H1 (cell line): ENCODE measurements at regions not wholly inside any gene's neighbourhood (a gene's known extent, or its start where the extent isn't known, plus 50 kb on each side); places are given as distances from the start of the nearest gene placed in this dataset.

Source experiments
- CTCF ChIA-PET: fragments of 300-600 bp; sonication (Branson Sonifier 250); formaldehyde crosslinking; loops from one replicate; lab custom pipeline; 2021; ENCODE audit not compliant: partially characterized antibody; lab: Charles Lee
- POLR2A ChIA-PET: fragments of 300-600 bp; sonication (Branson Sonifier 250); formaldehyde crosslinking; loops from one replicate; lab custom pipeline; 2021; ENCODE audit warnings: inconsistent platforms; ENCODE audit not compliant: partially characterized antibody; lab: Charles Lee
- DNase-seq, 2 experiments: peaks; one replicate each; pipeline versions ENCODE4 v3.0.0 to v3.0.0-alpha.2; 2010 to 2022; ENCODE audit warnings: low spot score in 2 of 2, low read depth in 1 of 2, mixed read lengths in 1 of 2
- FAIRE-seq: peaks from 2 replicates; lab custom pipeline; 2011; peaks lifted over from hg19 to GRCh38; lab: Jason Lieb, UNC
- H2AFZ ChIP-seq: 2 replicates; pipeline ENCODE4 v1.8.1; 2012; ENCODE audit warnings: low read length, inconsistent platforms
- H2AK5ac ChIP-seq: 2 replicates; pipeline ENCODE4 v1.6.1; 2013; ENCODE audit warnings: low read depth, low read length
- H2BK120ac ChIP-seq: replicated peaks from 2 replicates; pipeline ENCODE3; 2013; ENCODE audit warnings: low read depth, low read length, inconsistent platforms
- H2BK12ac ChIP-seq: 2 replicates; pipeline ENCODE4 v1.6.1; 2013; ENCODE audit warnings: low read depth, low read length
- H2BK15ac ChIP-seq: 2 replicates; pipeline ENCODE4 v1.6.1; 2013; ENCODE audit warnings: low read length
- H2BK20ac ChIP-seq: 2 replicates; pipeline ENCODE4 v1.6.1; 2013; ENCODE audit warnings: low read length
- H2BK5ac ChIP-seq: 2 replicates; pipeline ENCODE4 v1.6.1; 2013; ENCODE audit warnings: low read depth, low read length
- H3K14ac ChIP-seq: 2 replicates; pipeline ENCODE4 v1.6.1; 2013; ENCODE audit warnings: inconsistent platforms; ENCODE audit not compliant: insufficient read length
- H3K18ac ChIP-seq: 2 replicates; pipeline ENCODE4 v1.6.1; 2013; ENCODE audit warnings: low read length; ENCODE audit errors: extremely low read depth
- H3K23ac ChIP-seq: 2 replicates; pipeline ENCODE4 v1.6.1; 2013; ENCODE audit warnings: inconsistent platforms; ENCODE audit not compliant: insufficient read length
- H3K23me2 ChIP-seq: 2 replicates; pipeline ENCODE4 v1.6.1; 2013; ENCODE audit warnings: low read depth, low read length
- H3K27ac ChIP-seq: 2 replicates; pipeline ENCODE4 v1.6.1; 2011; ENCODE audit warnings: low read depth, low read length, inconsistent platforms
- H3K27me3 ChIP-seq, 4 experiments: replicated peaks in 1 of 4; 1 replicate in 1 of 4; 2 replicates in 3 of 4; pipeline versions ENCODE4 v1.6.1 to v1.8.1; 2011 to 2013; ENCODE audit warnings: low read length in 3 of 4, mild to moderate bottlenecking in 3 of 4, inconsistent platforms in 2 of 4, mixed read lengths in 2 of 4, moderate library complexity in 1 of 4; ENCODE audit not compliant: control insufficient read depth in 3 of 4, insufficient read depth in 3 of 4; ENCODE audit errors: extremely low read depth in 1 of 4
- H3K36me3 ChIP-seq, 4 experiments: 2 replicates each; pipeline versions ENCODE4 v1.6.1 to v1.8.1; 2011 to 2013; ENCODE audit warnings: mild to moderate bottlenecking in 4 of 4, low read length in 3 of 4, moderate library complexity in 2 of 4, control low read depth in 1 of 4, inconsistent platforms in 1 of 4; ENCODE audit not compliant: insufficient read depth in 4 of 4, control insufficient read depth in 2 of 4
- H3K4ac ChIP-seq: replicated peaks from 2 replicates; pipeline ENCODE3; 2013; ENCODE audit warnings: low read length, low read depth, mixed read lengths, inconsistent platforms; ENCODE audit not compliant: insufficient read length
- H3K4me1 ChIP-seq, 4 experiments: replicated peaks in 1 of 4; 1 replicate in 1 of 4; 2 replicates in 3 of 4; pipeline versions ENCODE4 v1.6.1 to v1.8.1; 2011 to 2013; ENCODE audit warnings: low read length in 3 of 4, inconsistent platforms in 2 of 4, mixed read lengths in 1 of 4; ENCODE audit not compliant: insufficient read depth in 4 of 4, control insufficient read depth in 3 of 4
- H3K4me2 ChIP-seq, 2 experiments: 2 replicates each; pipeline versions ENCODE4 v1.6.1 to v1.8.1; 2011 to 2013; ENCODE audit warnings: low read depth in 2 of 2, low read length in 2 of 2, control low read depth in 1 of 2, inconsistent platforms in 1 of 2, mild to moderate bottlenecking in 1 of 2; ENCODE audit not compliant: insufficient read depth in 1 of 2
- H3K4me3 ChIP-seq, 4 experiments: fragments of 200-600, 300-600 bp in 1 of 4; sonication (generic), shearing (Covaris generic), sonication (Bioruptor Twin) in 1 of 4; 2 replicates each; pipeline versions ENCODE4 v1.5.1 to v1.8.1; 2011 to 2016; ENCODE audit warnings: low read length in 4 of 4, low read depth in 3 of 4, control low read depth in 2 of 4, inconsistent platforms in 2 of 4, mild to moderate bottlenecking in 2 of 4, mixed read lengths in 1 of 4, moderate library complexity in 1 of 4; ENCODE audit not compliant: insufficient read depth in 2 of 4; ENCODE audit errors: extremely low read depth in 1 of 4
- H3K56ac ChIP-seq: replicated peaks from 2 replicates; pipeline ENCODE3; 2013; ENCODE audit warnings: low read depth, mild to moderate bottlenecking, mixed read lengths, low read length, inconsistent platforms; ENCODE audit not compliant: insufficient read length
- H3K79me1 ChIP-seq: 2 replicates; pipeline ENCODE4 v1.6.1; 2013; ENCODE audit warnings: low read depth, low read length, control low read depth
- H3K79me2 ChIP-seq, 2 experiments: 2 replicates each; pipeline versions ENCODE4 v1.6.1 to v1.8.1; 2012 to 2013; ENCODE audit warnings: low read length in 2 of 2, mild to moderate bottlenecking in 2 of 2, inconsistent platforms in 1 of 2; ENCODE audit not compliant: insufficient read depth in 2 of 2, control insufficient read depth in 1 of 2
- H3K9ac ChIP-seq, 4 experiments: replicated peaks in 1 of 4; 1 replicate in 1 of 4; 2 replicates in 3 of 4; pipeline versions ENCODE4 v1.6.1 to v1.8.1; 2011 to 2013; ENCODE audit warnings: low read depth in 3 of 4, low read length in 3 of 4, control low read depth in 2 of 4, mild to moderate bottlenecking in 2 of 4, moderate library complexity in 2 of 4, inconsistent platforms in 1 of 4; ENCODE audit errors: extremely low read depth in 1 of 4
- H3K9me3 ChIP-seq, 2 experiments: 2 replicates each; pipeline versions ENCODE4 v1.6.1 to v1.8.1; 2012 to 2013; ENCODE audit warnings: mild to moderate bottlenecking in 2 of 2, moderate library complexity in 2 of 2, control low read depth in 1 of 2, inconsistent platforms in 1 of 2, low read depth in 1 of 2, low read length in 1 of 2, mixed read lengths in 1 of 2; ENCODE audit not compliant: insufficient read depth in 2 of 2
- H4K20me1 ChIP-seq, 2 experiments: replicated peaks in 1 of 2; 2 replicates each; pipeline versions ENCODE3 to v1.8.1; 2011 to 2013; ENCODE audit warnings: inconsistent platforms in 2 of 2, low read length in 2 of 2, mild to moderate bottlenecking in 1 of 2; ENCODE audit not compliant: insufficient read depth in 2 of 2, control insufficient read depth in 1 of 2
- H4K5ac ChIP-seq: 2 replicates; pipeline ENCODE4 v1.6.1; 2013; ENCODE audit warnings: low read length, low read depth, mixed read lengths, inconsistent platforms; ENCODE audit not compliant: insufficient read length
- H4K8ac ChIP-seq: 2 replicates; pipeline ENCODE4 v1.8.0; 2013; ENCODE audit warnings: mild to moderate bottlenecking, moderate library complexity, low read length, inconsistent platforms; ENCODE audit not compliant: insufficient read depth; ENCODE audit errors: extremely low read depth
- H4K91ac ChIP-seq: replicated peaks from 2 replicates; pipeline ENCODE3; 2013; ENCODE audit warnings: low read length, mixed read lengths, inconsistent platforms; ENCODE audit not compliant: insufficient read length
- ASH2L ChIP-seq: fragments of 200-600, 300-600 bp; sonication (generic); IDR thresholded peaks from one replicate; pipeline ENCODE4 v1.7.1; 2017; ENCODE audit warnings: low read length
- CBX5 ChIP-seq: fragments of 300-800, 300-1000 bp; sonication (generic); IDR thresholded peaks from 2 replicates; pipeline ENCODE4 v1.7.1; 2016; ENCODE audit warnings: antibody characterized with exemption, low read length, low read depth
- CEBPB ChIP-seq: IDR thresholded peaks from 2 replicates; pipeline ENCODE4 v1.6.1; 2012; ENCODE audit warnings: low read depth, low read length
- CTBP2 ChIP-seq: IDR thresholded peaks from 2 replicates; pipeline ENCODE4 v1.7.0; 2011; ENCODE audit warnings: borderline replicate concordance, mild to moderate bottlenecking, moderate library complexity, mixed read lengths, low read length; ENCODE audit not compliant: insufficient read depth, insufficient read length
- KDM1A ChIP-seq: fragments of 200-600, 300-600 bp; sonication (generic); IDR thresholded peaks from 2 replicates; pipeline ENCODE4 v1.7.1; 2016; ENCODE audit warnings: mild to moderate bottlenecking, low read length, borderline replicate concordance
- POLR2AphosphoS5 ChIP-seq: IDR thresholded peaks from 2 replicates; pipeline ENCODE4 v1.6.1; 2011; ENCODE audit warnings: low read depth, low read length
- POU5F1 ChIP-seq: IDR thresholded peaks from 2 replicates; pipeline ENCODE4 v1.6.1; 2011; ENCODE audit warnings: low read depth, mild to moderate bottlenecking, low read length, moderate library complexity
- SAP30 ChIP-seq: fragments of 300-600 bp; sonication (generic); IDR thresholded peaks from 2 replicates; pipeline ENCODE4 v1.7.1; 2012; ENCODE audit warnings: low read length, moderate library complexity, mild to moderate bottlenecking, inconsistent platforms; ENCODE audit not compliant: insufficient read depth, insufficient replicate concordance
- SIX5 ChIP-seq: IDR thresholded peaks from 2 replicates; pipeline ENCODE4 v1.6.1; 2011; ENCODE audit warnings: mild to moderate bottlenecking, low read depth, low read length
- SP4 ChIP-seq: IDR thresholded peaks from 2 replicates; pipeline ENCODE4 v1.6.1; 2012; ENCODE audit warnings: low read length, inconsistent platforms
- SRF ChIP-seq: IDR thresholded peaks from 2 replicates; pipeline ENCODE4 v1.6.1; 2011; ENCODE audit warnings: mild to moderate bottlenecking, low read depth, low read length, moderate library complexity
- SUZ12 ChIP-seq: fragments of 200-600 bp; sonication (generic); IDR thresholded peaks from 2 replicates; pipeline ENCODE4 v1.6.1; 2012; ENCODE audit warnings: mild to moderate bottlenecking, inconsistent platforms, low read length, moderate library complexity, mixed read lengths
- TAF1 ChIP-seq: IDR thresholded peaks from 2 replicates; pipeline ENCODE4 v1.6.1; 2011; ENCODE audit warnings: mild to moderate bottlenecking, low read depth, low read length
- YY1 ChIP-seq: IDR thresholded peaks from 2 replicates; pipeline ENCODE4 v1.6.1; 2011; ENCODE audit warnings: low read depth, mild to moderate bottlenecking, low read length
- WGBS, 2 experiments: shearing (Covaris generic) in 1 of 2; methylation state at CpG; one replicate each; pipeline versions ENCODE4 v1.1.6 to v1.1.7; 2013 to 2015; ENCODE audit warnings: low lambda C conversion rate in 2 of 2, mixed read lengths in 2 of 2, inconsistent platforms in 1 of 2, low coverage in 1 of 2, missing lambda C conversion rate in 1 of 2; ENCODE audit not compliant: insufficient replicate concordance in 2 of 2, insufficient coverage in 1 of 2, insufficient read length in 1 of 2; ENCODE audit errors: extremely low coverage in 1 of 2, missing lambda C conversion rate in 1 of 2; 5-methylcytosine and 5-hydroxymethylcytosine counted together

- Histone ChIP-seq H2AK5ac (no peak overlapping the region), H3K14ac (no peak overlapping the region), H3K36me3 (no peaks in the 10 kb centered on the region; a peak in 1 of 8 replicates), H3K27me3 (no peaks in the 10 kb centered on the region), H3K79me2 (no peaks in the 10 kb centered on the region), H3K56ac (no peak overlapping the region), H3K23me2 (no peaks in the 10 kb centered on the region), H3K4me3 (no peak overlapping the region), H3K9me3 (peaks cover 7 to 10% of the 10 kb centered on the region in 2 experiments; a peak in 2 of 4 replicates), H2BK12ac (no peak overlapping the region), H2AFZ (no peak overlapping the region), H4K20me1 (no peaks in the 10 kb centered on the region), H2BK120ac (no peak overlapping the region), H3K4me1 (peaks cover 0 to 7% (median under 1%) of the 10 kb centered on the region in 4 experiments; a peak in 2 of 7 replicates), H3K18ac (no peak overlapping the region), H3K27ac (no peak overlapping the region), H2BK5ac (no peak overlapping the region), H4K8ac (no peak overlapping the region), H4K5ac (no peak overlapping the region), H3K79me1 (no peaks in the 10 kb centered on the region), H4K91ac (no peak overlapping the region), H2BK15ac (no peak overlapping the region), H3K4me2 (no peak overlapping the region), H2BK20ac (no peak overlapping the region), H3K9ac (no peak overlapping the region), H3K4ac (no peak overlapping the region), H3K23ac (no peak overlapping the region)
- ChIA-PET POLR2A (no interaction called here), CTCF (interaction anchor here (1.3 kb wide), 1 partner anchor 9 kb away, joined by 4 read pairs; no protein-coding TSS in a partner anchor)
- 79% methylated on average over 10 of the region's 10 CpGs; no CpG with 5 or more reads in 1 of the 2 experiments for WGBS, 2 experiments
- DNase-seq (no peak), FAIRE-seq (no peak)
- TF ChIP-seq ASH2L (no peak), POLR2AphosphoS5 (no peak), SIX5 (no peak), SP4 (no peak), SUZ12 (no peak), SAP30 (no peak), TAF1 (no peak), CBX5 (no peak), SRF (no peak), CEBPB (no peak), POU5F1 (no peak), CTBP2 (no peak), YY1 (no peak), KDM1A (no peak)
- TF ChIP-seq, all 59 proteins: peak for 0
Observed at GRCh38 chr5:3875144-3875543, 279.5 kb downstream of the IRX1 start.
